ENCODE measurements at regions not wholly inside any gene's neighbourhood (a gene's known extent, or its start where the extent isn't known, plus 50 kb on each side); places are given as distances from the start of the nearest gene placed in this dataset.

DNA sequence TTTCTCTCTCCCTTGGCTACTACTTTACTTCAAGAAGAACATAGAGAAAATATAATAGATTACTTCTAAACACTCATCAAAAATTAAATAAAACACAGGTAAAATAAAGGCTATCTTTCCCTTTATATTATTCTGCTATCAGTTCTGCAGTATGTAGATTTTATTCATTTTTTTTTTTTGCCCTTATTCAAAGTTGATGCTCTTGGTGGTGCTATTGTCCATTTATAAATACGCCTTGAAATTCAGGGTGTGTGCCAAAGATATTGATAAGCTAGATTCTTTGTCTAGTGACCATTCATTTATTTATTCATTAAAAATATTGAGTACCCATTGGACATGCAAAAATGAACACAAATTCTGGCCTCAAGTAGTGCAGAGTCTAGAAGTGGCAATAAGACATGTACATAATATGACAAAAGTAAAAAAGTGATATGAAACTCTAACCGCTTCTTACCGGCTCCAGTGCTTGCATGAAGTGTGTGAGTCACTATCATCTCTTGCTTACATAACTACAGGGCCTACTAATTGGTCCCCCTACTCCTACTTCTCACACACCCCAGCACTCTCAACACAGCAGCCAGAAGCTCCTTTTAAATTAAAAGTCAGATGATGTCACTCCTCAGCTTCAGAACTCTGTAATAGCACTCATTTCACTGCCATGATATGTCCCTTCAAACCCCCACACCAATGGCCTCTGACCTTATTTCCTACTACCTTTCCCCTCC lies 208.3 kb upstream of the FANCL start:
- TF ChIP-seq, protein P1, sequence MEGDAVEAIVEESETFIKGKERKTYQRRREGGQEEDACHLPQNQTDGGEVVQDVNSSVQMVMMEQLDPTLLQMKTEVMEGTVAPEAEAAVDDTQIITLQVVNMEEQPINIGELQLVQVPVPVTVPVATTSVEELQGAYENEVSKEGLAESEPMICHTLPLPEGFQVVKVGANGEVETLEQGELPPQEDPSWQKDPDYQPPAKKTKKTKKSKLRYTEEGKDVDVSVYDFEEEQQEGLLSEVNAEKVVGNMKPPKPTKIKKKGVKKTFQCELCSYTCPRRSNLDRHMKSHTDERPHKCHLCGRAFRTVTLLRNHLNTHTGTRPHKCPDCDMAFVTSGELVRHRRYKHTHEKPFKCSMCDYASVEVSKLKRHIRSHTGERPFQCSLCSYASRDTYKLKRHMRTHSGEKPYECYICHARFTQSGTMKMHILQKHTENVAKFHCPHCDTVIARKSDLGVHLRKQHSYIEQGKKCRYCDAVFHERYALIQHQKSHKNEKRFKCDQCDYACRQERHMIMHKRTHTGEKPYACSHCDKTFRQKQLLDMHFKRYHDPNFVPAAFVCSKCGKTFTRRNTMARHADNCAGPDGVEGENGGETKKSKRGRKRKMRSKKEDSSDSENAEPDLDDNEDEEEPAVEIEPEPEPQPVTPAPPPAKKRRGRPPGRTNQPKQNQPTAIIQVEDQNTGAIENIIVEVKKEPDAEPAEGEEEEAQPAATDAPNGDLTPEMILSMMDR (conservative IDR thresholded peaks at IDR 0.05; ENCODE audit: control insufficient read depth, insufficient read depth, low read depth, low read length), result no peak
- no peak for DNase-seq (ENCODE audit: low read depth)

DNA sequence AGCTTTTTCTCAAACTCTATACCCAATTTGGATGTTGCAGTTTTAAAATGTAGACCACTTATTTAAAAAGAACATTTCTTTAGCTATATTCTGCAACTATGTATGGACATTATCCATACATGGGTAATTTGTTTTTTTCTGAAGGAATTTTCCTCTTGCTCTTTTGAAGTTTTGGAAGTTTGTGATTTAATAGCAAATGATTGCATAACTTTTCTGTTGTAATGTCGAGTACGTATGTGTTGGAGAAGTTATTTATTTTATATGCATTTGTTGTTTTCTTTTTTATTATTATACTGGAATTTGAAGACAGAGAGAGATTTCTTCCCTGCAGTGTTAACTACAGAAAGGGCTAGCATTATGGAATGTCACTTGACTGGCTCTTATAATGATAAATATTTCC lies 207.7 kb upstream of the FANCL start:
- no peak overlapping the region for H3K4me3 ChIP-seq (ENCODE audit: control insufficient read depth, low read depth, low read length)
- TF ChIP-seq, protein P1 (conservative IDR thresholded peaks at IDR 0.05; ENCODE audit: control insufficient read depth, insufficient read depth, low read depth, low read length), result no peak
- DNase-seq (ENCODE audit: low read depth), result no peak

More for the DNA sequence above, 208.3 kb upstream of the FANCL start:
- H3K4me3 ChIP-seq (ENCODE audit: control insufficient read depth, low read depth, low read length), result no peak overlapping the region

DNA sequence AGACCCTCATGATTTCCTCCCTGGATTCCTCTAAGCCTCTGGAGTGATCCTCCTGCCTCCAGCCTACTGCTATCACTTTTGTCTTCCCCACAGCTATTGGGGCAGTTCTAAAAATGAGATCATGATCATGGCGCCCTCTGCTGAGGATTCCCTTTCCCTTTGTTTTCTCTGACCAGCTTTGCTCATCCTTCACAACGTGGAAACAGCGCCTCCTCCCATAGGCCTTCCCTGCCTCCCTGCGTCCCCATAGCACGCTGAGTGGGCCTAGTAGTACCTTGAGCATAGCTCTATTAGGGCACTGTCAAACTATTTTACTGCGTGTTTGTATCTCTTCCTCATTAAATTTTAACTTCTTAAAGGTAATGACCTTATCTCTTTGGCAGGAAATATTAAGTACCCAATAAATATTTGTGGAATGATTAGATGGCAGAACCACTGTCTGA lies 207.0 kb upstream of the FANCL start:
- H3K4me3 ChIP-seq (ENCODE audit: control insufficient read depth, low read depth, low read length), result no peak overlapping the region
- DNase-seq (ENCODE audit: low read depth), result peak; percentile 73
- TF ChIP-seq, protein P1 (conservative IDR thresholded peaks at IDR 0.05; ENCODE audit: control insufficient read depth, insufficient read depth, low read depth, low read length), result peak; percentile 68

DNA sequence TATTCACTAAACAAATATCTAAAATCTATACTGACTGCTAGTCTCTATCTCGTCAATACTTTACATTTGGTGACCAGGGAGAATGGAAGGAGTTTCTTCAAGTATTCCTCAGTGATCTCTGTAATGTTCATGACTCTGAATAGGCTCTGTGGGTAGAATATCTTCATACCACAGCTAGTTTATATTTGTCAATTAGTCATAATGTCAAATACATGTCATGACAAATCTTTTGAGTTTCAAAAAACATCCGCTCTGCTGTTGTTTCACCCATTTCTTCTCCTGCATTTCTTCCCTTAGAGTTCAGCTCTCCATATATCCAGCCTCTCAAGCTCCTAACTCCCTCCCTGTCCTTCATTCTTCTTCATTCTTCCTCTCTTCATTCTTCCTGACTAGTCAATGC lies 206.5 kb upstream of the FANCL start:
- H3K4me3 ChIP-seq (ENCODE audit: control insufficient read depth, low read depth, low read length), result no peak overlapping the region
- DNase-seq (ENCODE audit: low read depth), result no peak
- TF ChIP-seq, protein P1 (conservative IDR thresholded peaks at IDR 0.05; ENCODE audit: control insufficient read depth, insufficient read depth, low read depth, low read length), result no peak

DNA sequence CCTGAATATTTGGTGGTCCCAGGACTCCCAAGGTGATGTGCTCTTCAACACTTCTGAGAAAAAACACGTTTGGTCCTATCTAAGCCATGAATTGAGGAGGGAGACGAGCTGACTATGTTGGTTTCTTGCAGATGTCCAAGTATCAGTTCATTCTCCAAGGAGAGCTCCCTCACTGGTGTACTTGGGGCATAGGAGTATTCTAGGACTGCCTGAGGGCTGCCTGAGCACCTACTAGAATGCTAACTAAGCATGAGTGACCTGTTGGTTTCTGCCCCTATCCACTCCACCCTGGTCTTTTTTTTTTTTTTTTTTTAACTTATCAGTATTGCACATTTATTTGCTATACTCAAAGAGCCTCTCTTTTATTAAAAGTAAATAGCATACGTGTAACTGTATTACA lies 200.5 kb upstream of the FANCL start:
- no peak for DNase-seq (ENCODE audit: low read depth)
- H3K4me3 ChIP-seq (ENCODE audit: control insufficient read depth, low read depth, low read length), result no peak overlapping the region
- TF ChIP-seq, protein P1 (conservative IDR thresholded peaks at IDR 0.05; ENCODE audit: control insufficient read depth, insufficient read depth, low read depth, low read length), result no peak

DNA sequence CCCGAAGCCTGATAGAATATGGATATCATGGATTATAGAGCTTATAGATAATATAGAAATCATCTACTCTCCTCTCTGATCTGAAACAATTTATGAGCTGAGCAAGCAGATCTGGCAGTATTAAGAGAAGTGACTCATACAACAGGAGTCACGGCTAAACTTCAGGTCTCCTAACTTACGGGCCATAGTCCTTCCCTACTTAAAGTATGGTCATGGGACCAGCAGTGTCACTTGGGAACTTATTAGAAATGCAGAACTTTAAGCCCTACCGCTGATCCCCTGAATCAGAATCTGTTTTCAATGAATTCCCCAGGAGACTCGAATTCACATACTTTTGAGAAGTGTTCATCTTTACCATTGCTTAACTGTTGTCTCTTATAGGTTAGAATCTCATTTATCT lies 195.7 kb upstream of the FANCL start:
- no peak overlapping the region for H3K4me3 ChIP-seq (ENCODE audit: control insufficient read depth, low read depth, low read length)
- TF ChIP-seq, protein P1 (conservative IDR thresholded peaks at IDR 0.05; ENCODE audit: control insufficient read depth, insufficient read depth, low read depth, low read length), result no peak
- DNase-seq (ENCODE audit: low read depth), result peak; percentile 8
